ENCODE measurements at regions not wholly inside any gene's neighbourhood (a gene's known extent, or its start where the extent isn't known, plus 50 kb on each side); places are given as distances from the start of the nearest gene placed in this dataset.

- H3K27me3 ChIP-seq (ENCODE audit: insufficient read depth, poor library complexity, severe bottlenecking): peaks cover 4% of the 10 kb centered on the region
- H3K4me3 ChIP-seq (replicated peaks; ENCODE audit: insufficient read depth, low read length): no peak overlapping the region
- H3K27ac ChIP-seq (replicated peaks): no peak overlapping the region
- no peak for DNase-seq (ENCODE audit: low read depth in 1 of 2, low spot score in 1 of 2)
- TF ChIP-seq POLR2AphosphoS5 (IDR thresholded peaks at IDR 0.05; ENCODE audit: low read depth) (no peak), GABPA (IDR thresholded peaks at IDR 0.05; ENCODE audit: low read depth) (no peak)
These were observed 200.3 kb upstream of the MPHOSPH6 start for GRCh38 chr16:82370282-82370681.

DNA sequence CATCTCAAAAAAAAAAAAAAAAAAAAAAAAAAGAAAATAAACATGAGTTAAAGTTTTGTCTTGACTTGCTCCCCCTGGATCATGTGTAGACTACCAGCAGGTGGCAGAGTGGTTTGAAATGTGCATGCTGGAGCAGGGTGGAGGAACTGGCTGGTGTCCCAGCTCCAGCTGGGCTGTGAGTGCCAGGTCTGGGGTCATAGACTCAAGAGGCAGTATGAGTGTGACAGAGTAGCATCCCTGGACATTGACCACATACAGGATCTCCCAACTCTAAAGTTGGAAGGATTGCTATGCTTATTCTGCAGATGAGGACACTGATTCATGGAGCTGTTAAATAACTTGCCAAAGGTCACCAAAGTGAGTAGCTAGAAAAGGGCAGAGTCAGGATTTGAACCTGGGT is 198.0 kb upstream of the MPHOSPH6 start:
- DNase-seq (ENCODE audit: low read depth in 1 of 2, low spot score in 1 of 2): peak in 1 of 2 experiments; percentile 24
- H3K4me3 ChIP-seq (replicated peaks; ENCODE audit: insufficient read depth, low read length): no peak overlapping the region
- TF ChIP-seq GABPA (IDR thresholded peaks at IDR 0.05; ENCODE audit: low read depth) (no peak), REST (IDR thresholded peaks at IDR 0.05; ENCODE audit: insufficient replicate concordance, low read depth) (no peak), SPI1 (IDR thresholded peaks at IDR 0.05; ENCODE audit: borderline replicate concordance, low read depth) (no peak), POLR2AphosphoS5 (IDR thresholded peaks at IDR 0.05; ENCODE audit: low read depth) (no peak)
- TF ChIP-seq, protein P1, sequence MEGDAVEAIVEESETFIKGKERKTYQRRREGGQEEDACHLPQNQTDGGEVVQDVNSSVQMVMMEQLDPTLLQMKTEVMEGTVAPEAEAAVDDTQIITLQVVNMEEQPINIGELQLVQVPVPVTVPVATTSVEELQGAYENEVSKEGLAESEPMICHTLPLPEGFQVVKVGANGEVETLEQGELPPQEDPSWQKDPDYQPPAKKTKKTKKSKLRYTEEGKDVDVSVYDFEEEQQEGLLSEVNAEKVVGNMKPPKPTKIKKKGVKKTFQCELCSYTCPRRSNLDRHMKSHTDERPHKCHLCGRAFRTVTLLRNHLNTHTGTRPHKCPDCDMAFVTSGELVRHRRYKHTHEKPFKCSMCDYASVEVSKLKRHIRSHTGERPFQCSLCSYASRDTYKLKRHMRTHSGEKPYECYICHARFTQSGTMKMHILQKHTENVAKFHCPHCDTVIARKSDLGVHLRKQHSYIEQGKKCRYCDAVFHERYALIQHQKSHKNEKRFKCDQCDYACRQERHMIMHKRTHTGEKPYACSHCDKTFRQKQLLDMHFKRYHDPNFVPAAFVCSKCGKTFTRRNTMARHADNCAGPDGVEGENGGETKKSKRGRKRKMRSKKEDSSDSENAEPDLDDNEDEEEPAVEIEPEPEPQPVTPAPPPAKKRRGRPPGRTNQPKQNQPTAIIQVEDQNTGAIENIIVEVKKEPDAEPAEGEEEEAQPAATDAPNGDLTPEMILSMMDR (IDR thresholded peaks at IDR 0.05; ENCODE audit: insufficient read depth, low read length): no peak
- no peak overlapping the region for H3K27ac ChIP-seq (replicated peaks)
- H3K27me3 ChIP-seq (ENCODE audit: insufficient read depth, poor library complexity, severe bottlenecking): peaks cover 4% of the 10 kb centered on the region

GRCh38 chr16:82366462-82366861 is 196.4 kb upstream of the MPHOSPH6 start:
- Histone ChIP-seq H3K4me3 (replicated peaks; ENCODE audit: insufficient read depth, low read length) (no peak overlapping the region), H3K27ac (replicated peaks) (no peak overlapping the region), H3K27me3 (ENCODE audit: insufficient read depth, poor library complexity, severe bottlenecking) (peaks cover 4% of the 10 kb centered on the region)
- TF ChIP-seq, protein P1 (IDR thresholded peaks at IDR 0.05; ENCODE audit: insufficient read depth, low read length): no peak
- DNase-seq (ENCODE audit: low read depth in 1 of 2, low spot score in 1 of 2): no peak

- no peak overlapping the region for H3K27ac ChIP-seq (replicated peaks)
- no peak for DNase-seq (ENCODE audit: low read depth in 1 of 2, low spot score in 1 of 2)
- no peaks in the 10 kb centered on the region for H3K27me3 ChIP-seq (ENCODE audit: insufficient read depth, poor library complexity, severe bottlenecking)
- H3K4me3 ChIP-seq (replicated peaks; ENCODE audit: insufficient read depth, low read length): no peak overlapping the region
- TF ChIP-seq SPI1 (IDR thresholded peaks at IDR 0.05; ENCODE audit: borderline replicate concordance, low read depth) (no peak), POLR2AphosphoS5 (IDR thresholded peaks at IDR 0.05; ENCODE audit: low read depth) (no peak), REST (IDR thresholded peaks at IDR 0.05; ENCODE audit: insufficient replicate concordance, low read depth) (no peak), GABPA (IDR thresholded peaks at IDR 0.05; ENCODE audit: low read depth) (no peak)
- TF ChIP-seq, protein P1 (IDR thresholded peaks at IDR 0.05; ENCODE audit: insufficient read depth, low read length): no peak
These were observed 194.7 kb upstream of the MPHOSPH6 start for GRCh38 chr16:82364690-82365089.
